HG03045 (cell line): ENCODE measurements at regions not wholly inside any gene's neighbourhood (a gene's known extent, or its start where the extent isn't known, plus 50 kb on each side); places are given as distances from the start of the nearest gene placed in this dataset.

Experiments
- ATAC-seq: cut with Tn5 transposase; IDR thresholded peaks from one replicate; pipeline ENCODE4 v1.9.1; 2021; ENCODE audit warnings: mild to moderate bottlenecking, moderate library complexity; ENCODE audit not compliant: unreplicated experiment

DNA sequence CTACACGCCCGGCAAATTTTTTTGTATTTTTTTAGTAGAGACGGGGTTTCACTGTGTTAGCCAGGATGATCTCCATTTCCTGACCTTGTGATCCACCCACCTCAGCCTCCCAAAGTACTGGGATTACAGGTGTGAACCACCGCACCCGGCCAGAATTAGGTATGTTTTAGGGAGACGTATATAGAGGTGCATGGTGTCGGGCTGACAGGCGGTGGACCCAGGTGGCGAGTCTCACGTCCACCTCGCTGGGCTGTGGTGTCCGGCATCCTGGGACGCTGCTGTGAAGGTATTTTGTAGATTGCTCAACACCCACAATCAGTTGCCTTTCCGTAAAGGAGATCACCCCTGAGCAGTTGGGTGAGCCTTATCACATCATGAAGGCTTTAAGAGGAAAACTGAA is 728.6 kb downstream of the BRD1 start:
- no peak for ATAC-seq

DNA sequence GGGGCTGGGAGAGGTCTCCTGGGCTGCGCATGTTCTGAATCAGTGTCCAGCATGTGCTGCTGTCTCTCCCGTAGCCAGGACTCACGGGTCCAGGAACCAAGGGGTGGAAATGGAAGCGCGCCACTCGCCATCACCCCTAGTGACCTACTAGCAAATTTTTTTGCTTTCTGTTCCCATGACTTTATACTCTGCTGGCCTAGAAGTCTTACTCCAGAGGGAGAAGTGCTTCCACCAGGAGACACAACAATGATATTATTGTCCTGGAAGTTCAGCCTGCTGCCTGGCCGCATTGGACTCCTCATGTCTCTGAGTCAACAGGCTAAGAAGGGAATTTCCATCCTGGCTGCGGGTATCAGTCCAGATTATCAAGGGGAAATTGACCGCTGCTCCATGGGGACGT is 729.7 kb downstream of the BRD1 start:
- ATAC-seq = no peak

DNA sequence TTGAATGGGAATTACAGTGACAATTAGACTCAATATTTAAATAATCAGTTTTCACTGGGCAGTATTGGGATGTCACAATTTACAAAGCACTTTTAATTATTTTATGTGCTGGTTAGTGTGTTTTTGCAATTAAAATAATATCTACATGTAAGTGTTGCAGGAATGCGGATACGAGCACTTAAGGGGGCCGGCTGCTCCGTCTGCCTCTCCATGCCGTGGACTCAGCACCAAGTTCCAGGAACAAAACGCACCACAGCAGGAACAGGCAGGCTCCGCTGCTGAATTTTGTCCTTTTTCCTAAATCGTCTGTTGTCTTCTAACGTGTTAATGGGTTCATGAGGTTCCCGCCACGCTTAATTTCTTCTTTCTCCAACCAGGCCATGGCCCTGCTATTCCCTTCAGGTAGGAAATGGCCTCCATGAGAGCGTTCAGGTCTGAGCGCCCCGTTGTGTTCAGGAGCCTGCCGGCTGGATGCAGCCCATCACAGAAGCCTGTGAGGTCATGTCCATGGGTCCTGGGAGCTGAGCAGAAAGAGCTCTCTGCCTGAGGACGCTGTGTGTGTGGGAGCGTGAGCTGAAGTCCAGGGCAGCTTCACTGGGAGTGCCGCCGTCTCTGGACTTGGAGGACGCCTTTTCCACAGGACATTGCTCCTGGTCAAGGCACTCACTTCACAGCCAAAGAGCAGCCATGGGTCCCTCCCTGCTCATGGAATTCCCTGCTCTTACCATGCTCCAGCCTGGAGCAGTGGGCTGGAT is 730.3 kb downstream of the BRD1 start:
- no peak for ATAC-seq

DNA sequence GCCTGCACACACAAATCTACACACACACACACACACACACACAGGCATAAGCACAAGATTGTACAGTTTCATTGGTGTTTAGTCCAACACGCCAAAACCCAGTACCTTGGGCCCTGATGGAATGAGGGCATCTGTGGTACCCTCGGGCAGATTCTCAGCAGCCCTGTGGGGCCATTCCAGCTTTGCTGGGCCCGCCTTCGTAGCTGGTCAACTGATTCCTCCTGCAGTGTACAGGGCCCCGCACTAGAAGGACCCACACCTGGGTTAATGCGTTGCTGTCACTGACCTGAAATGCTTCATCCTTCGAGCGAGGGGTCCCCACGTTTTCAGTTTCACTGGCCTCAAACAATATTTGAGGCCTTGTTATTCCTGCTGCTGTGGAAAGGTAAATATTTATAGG is 731.2 kb downstream of the BRD1 start:
- no peak for ATAC-seq

DNA sequence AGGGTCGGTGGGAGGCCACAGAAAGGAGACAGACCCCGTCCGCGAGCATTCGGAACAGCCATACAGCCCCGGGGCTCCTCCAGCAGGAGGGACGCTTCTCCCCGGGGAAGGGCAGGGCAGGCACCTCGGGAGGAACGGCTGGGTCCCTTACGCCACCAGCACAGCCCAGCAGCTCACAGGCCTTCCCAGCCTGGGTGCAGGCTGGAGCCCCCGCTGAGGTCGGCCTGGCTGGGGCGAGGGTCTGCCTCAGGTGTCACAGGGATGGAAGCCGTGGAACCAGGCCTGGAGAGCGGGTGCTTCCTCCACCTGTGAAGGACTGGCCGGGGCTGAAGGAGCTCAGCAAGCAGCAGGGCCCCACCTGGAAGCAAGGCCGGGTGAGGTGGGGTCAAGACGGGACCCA is 732.3 kb downstream of the BRD1 start:
- ATAC-seq = no peak

DNA sequence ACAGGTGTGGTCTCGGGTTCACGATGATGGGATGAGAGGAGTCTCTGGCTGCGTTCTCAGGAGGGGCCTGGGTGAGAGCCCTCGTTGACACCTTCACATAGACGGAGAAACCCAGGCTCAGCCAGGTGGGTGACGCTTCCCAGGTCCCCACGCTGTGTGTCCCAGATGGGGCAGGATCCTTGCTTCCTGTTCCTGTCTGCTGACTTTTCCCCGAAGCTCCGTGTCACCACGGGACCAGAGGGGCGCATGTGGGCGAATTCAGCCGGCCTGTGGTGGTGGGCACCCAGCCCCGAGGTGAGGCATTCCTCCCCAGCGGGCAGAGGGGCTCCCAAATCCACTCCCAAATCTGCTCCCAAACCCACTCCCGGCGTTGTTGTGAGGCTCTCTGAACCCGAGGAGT is 732.8 kb downstream of the BRD1 start:
- ATAC-seq = no peak

DNA sequence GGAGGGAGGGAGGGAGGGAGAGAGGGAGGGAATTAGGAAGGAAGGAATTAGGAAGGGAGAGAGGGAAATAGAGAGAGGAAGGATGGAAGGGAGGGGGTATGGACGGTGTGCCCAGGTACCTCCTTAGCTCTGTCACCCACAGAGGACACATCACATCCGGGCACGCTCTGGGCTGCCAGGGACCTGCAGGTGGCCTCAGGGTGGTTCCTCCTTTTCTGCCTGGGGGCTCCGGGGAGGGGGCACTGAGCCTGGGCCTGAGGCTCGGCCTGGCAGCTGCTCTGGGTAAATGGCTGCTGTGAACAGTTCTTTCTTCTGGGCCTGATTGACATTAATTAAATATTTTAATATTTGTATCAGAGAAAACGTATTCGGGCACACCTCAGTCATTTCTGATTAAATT is 733.5 kb downstream of the BRD1 start:
- ATAC-seq = no peak

DNA sequence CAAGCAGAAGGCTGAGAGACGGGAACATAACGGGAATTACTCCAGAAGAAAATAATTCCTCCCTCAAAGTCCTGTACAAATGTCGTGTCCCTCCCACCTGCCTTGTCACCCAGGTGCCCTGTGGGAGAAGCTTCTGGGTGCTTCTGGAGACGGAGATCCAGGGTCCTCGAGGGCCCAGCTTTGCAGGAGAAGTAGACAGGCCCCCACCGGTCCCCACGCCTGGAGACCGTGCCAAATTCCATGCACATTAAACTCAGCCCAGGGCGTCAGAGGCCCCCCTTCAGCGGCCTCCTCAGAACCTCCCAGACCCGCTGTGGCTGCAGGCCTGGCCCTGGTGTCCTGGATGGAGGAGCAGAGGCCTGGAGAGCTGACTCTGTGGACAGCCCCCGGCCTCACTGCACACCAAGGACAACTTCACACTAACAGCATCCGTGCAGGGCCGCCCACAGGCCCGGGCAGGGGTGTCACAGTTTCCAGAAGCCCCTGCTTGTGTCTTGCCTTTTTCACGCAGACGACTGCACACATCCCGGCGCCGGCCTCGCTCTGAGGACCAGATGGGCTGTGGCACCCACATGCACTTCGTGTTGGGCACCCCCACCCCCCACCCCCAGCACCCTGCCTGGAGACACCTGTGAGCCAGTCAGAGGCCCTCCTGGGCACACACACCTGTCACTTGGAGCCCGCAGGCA is 734.3 kb downstream of the BRD1 start:
- no peak for ATAC-seq

DNA sequence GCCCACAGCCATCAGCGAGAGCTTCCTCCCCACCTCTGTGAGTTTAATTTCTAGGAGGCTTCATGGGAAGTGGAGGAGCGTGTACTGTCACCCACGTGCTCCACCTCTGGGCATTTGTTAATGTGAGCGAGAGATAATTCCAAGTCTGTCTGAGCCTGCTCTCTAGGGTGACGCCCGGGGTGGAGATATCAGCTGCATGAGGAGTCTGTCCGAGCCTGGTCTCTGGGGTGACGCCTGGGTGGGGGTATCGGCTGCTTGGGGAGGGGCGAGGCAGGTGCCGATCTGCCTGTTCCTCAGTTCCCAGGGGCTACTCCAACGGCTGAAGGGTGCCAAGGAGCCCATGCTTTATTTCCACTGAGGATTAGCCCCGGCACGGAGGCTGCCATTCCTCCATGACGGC is 735.0 kb downstream of the BRD1 start:
- ATAC-seq = no peak

DNA sequence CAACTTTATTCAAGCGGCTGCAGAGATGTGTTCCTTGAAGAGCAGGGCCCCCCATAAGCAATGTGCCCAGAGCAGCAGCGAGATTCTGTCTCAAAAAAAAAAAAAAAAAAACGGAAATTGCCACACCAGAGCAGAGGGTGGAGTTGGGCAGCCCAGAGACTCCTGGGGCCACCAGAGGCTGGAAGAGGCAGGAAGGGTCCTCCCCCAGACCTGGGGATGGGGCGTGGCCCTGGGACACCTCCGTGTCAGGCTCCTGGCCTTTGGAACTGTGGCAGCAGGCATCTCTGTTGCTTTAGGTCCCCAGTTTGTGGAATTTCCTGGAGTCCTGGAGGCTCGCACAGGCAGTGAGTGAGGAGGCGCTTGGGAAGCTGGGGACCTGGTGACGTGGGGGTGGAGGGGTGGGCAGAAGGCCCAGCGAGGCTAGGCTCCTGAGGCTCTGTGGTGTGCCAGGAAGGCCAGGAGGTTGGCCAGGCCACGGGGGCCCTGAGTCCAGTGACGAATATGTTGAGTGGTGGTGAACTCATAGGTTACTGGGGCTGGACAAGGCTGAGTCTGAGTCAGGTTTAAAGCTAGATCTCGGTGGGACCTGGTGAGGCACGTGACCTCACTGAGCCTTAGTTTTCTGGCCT is 735.6 kb downstream of the BRD1 start:
- ATAC-seq = no peak

DNA sequence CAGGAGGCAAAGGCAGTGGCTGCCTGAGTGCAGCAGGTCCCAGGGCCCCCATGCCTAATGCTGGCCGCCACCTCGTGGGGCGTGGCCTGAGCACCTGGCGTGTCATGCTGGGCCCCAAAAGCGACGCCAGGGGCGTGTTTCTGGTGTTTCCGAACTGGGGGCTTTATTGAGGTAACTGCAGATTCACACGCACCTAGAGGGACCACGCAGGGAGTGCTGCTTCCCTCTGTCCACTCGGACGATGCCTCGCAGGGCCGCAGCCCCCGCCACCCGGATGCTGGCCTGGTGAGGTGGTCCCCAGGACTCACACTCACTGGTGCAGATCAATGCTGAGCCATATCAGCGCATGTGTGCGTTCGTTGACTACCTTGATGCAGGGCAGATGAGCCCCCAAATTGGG is 736.2 kb downstream of the BRD1 start:
- ATAC-seq = no peak

DNA sequence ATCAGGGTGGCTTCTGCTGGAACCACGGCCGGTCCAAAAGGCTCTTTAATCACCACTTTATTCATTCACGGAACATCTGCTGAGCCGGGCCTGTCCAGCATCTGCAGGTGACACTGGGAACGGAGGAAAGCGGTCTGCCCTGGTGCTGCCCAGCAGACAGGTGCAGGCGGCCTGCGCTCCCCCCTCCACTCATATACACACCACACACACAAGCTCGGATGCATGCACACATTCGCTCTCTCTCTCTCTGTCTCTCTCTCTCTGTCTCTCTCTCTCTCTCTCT is 736.9 kb downstream of the BRD1 start:
- no peak for ATAC-seq

DNA sequence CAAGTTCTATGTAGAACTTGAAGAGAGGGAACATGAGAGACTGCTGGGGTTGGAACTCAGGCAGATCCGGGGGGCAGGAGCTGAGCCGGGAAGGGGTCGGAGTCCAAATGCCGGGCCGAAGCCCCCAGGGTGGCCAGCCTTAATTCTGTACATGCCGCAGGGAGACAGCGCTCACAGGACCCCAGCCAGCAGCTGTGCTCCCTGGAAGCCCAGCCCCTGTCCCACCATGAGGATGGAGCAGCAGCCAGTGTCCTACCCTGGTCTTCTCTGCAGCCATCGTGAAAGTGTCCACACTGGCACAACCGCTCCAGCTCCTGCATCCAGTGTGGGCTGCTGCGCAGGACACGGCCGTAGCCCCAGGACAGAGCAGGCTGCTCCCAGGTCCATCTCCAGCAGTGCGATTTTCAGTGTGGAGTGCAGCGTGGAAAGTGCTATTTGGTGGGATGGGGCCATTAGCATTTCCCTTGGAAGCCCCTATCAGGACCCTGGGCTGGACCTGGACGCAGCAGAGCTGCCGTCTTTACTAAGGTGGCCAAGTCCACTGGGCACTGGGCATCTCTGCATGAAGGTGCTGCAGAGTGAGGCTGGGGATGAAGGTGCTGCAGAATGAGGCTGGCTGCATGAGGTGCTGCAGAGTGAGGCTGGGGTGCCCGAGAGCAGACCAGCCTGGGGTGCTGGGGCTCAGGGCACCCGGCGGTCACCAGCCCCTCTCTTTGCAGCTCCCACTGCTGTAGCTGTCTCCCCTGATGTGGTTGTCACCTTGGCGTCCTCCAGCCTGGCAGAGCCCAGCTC is 737.4 kb downstream of the BRD1 start:
- no peak for ATAC-seq

DNA sequence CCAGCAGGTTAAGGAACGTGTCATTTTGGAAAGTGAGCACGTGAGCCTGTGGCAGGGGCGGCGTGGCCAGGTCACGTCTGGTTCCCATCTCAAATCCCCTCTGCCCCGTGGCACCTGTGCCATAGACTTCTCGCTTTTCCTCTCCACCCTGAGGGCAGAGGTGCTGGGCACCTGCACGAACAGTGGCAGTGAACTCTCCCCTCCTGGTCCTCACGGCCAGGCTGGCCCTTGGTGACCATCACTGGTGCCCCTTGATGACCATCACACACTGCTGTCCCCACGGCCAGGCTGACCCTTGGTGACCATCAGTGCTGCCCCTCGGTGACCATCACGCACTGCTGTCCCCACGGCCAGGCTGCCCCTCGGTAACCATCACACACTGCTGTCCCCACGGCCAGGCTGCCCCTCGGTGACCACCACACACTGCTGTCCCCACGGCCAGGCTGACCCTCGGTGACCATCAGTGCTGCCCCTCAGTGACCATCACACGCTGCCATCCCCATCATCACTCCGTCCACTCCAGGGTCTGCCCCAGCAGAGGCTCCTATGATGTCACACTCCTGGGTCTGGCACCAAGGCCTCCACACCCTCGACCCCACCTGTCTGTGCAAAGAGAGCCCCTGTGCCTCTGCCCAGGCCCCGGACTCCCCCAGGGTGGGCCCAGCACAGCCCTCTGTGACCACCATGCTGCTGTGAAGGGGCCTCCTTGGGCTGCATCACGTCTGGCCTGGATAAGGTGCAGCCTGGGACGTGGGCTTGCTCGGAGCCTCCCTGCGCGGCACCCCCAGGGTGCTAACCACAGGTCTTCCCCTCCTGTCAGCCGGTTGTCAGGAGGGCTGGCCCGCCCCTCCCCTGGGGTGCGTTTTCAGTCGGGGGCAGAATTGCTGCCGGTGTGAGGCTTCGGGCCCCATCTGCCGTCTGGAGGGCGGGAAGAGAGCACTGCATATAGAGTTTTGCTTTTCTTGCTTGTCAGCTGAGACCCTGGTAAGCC is 738.6 kb downstream of the BRD1 start:
- ATAC-seq = no peak

DNA sequence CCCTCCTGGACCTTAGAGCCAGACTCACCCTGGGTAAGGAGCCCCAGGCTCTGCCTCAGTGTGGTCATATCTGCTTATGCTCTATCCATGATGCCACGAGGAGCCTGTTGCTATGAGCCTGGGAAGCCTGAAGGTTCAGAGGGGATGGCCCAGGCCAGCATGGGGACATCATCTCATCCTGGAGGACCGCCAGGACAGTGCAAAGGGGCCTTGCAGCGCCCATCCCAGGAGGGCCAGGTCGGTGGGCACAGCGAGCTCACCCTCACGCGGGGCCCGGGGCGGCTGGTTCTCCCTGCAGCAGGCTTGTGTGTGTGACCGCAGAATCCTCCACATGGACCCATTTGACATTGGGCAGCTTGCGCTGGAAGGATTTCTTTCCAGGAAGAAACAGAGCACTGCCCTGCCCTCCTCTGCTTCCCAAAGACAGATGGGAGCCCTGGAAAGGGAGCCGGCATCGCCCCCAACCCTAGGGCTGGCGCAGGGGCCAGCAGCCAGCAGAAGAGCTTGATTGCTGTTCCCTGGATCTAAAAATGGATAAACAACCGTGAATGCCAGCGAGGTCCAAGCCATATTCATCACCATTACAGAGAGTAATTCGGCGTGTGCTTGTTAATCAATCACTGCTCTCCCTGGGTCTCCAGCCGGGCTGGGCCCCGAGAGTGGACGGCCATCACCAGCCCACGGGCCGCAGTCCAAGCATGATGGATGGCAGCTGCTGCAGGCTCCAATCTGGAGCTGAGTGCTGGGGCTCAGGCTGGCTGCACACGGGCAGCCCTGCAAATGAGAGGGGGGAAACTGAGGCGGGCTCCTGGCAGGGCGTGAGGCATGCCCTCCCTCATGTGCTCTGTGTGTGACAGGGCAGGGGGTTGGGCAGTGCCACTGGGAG is 739.7 kb downstream of the BRD1 start:
- ATAC-seq = no peak

DNA sequence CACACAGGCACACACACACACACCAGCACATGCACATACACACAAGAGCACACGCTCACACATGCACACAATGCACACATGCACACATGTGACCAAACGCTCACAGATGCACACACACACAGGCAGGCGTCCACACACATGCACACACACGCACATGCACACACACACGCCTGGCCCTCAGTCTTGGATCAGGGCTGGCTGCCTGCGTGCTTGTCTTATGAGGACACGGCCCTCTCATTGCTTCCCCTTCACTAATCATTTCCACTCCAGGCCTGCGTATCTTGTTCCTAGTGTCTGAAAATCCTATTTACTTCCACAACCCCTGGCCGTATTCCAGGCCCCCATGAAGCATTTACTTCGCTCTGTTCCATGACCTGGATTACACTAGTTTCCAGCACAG is 740.5 kb downstream of the BRD1 start:
- no peak for ATAC-seq

DNA sequence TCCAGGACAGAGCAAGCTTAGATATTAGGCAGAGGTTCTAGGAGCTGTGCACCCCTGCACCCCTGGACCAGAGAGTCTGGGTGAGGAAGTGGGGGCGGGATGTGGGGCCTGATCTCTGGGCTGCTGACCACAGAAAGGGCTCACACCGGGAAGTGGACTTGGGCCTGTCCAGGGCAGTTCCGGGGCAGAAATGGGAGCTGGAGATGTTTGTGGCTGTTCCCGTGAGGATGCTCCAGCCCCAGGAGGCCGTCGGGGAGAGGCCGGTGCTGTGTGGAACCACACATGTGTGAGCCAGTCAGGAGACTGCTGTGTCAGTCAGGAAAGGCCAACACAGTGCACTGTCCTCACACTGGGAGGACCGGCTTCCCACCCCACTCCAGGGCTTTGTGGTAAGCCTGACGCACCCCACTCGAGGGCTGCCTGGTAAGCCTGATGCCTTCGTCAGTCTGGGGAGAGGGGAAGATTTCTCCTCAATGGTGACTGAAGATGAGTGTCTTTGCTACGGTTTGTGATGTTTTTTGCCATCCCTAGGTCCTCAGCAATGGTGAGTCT is 741.0 kb downstream of the BRD1 start:
- ATAC-seq = no peak

DNA sequence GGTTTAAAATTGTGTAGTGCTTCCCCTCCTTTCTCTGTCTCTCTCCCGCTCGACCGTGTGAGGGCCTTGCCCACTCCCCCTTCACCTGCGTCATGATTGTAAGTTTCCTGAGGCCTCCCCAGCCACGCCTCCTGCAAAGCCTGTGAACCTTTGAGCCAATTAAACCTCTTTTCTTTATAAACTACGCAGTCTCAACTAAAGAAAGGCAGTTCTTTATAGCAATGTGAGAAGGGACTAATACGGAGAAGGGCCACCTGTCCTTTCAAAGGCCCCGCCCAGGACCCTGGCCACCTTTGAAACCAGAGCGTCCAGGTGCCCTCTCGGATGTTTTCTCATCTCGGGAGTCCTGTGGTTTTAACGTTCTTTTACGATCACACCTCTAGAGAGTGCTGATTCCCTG is 741.5 kb downstream of the BRD1 start:
- ATAC-seq = no peak

DNA sequence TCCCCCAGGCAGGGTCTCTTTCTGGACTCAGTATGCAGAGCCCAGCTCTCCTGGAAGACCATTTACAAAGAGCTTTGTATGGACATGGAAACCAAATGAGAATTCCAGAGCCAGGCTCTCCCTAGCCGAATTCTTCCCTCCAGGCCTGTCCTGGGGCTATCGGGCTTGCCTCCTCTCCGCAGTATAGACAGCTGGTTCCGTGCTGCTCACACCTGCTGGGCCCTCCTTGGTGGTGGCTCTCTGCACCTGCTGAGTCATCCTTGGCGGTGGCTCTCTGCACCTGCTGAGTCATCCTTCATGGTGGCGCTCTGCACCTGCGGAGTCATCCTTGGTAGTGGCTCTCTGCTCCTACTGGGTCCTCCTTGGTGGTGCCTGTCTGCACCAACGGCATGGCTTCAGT is 743.5 kb downstream of the BRD1 start:
- no peak for ATAC-seq
